HG02870 (cell line): ENCODE measurements at regions not wholly inside any gene's neighbourhood (a gene's known extent, or its start where the extent isn't known, plus 50 kb on each side); places are given as distances from the start of the nearest gene placed in this dataset.

Experiments
- ATAC-seq: cut with Tn5 transposase; IDR thresholded peaks from one replicate; pipeline ENCODE4 v1.9.1; 2021; ENCODE audit warnings: mild to moderate bottlenecking, moderate library complexity; ENCODE audit not compliant: unreplicated experiment

GRCh38 chr13:104855581-104855980 lies 1679.9 kb downstream of the EFNB2 start:
- ATAC-seq = no peak

- ATAC-seq = no peak
Measured at GRCh38 chr13:104854698-104855097, 1680.8 kb downstream of the EFNB2 start.

- ATAC-seq = no peak
Measured at GRCh38 chr13:104854007-104854406, 1681.5 kb downstream of the EFNB2 start.

DNA sequence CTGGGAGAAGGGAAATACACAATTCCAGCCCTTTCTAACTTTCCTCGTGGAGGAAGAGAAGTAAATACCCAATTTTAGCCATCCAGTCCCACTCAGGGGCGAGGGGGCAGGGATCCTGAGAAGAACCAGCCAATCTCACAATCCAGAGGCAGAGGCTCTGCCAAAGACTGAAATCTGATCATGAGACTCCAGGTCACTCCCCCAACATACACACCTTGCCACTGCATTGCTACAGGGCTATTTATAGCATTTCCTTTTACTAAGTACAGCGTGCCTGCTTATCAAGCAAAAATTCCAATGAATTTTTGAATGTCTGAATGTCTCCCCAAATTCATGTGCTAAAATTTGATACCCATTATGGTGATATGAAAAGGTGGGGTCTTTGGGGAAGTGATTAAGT lies 1687.5 kb downstream of the EFNB2 start:
- no peak for ATAC-seq

GRCh38 chr13:104843401-104843800 lies 1692.1 kb downstream of the EFNB2 start:
- no peak for ATAC-seq

DNA sequence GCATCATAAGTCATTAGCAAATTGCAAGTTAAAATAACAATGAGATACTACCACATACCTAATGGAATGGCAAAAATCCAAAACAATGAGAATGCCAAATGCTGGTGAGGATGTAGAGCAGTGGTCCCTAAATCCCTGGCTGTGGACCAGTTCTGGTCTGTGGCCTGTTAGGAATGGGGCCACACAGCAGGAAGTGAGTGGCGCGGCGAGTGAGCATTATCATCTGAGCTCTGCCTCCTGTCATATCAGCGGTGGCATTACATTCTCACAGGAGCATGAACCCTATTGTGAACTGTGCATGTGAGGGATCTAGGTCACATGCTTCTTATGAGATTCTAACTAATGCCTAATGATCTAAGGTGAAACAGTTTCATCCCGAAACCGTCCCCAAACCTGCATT lies 1694.4 kb downstream of the EFNB2 start:
- no peak for ATAC-seq

- no peak for ATAC-seq
Measured at GRCh38 chr13:104837756-104838155, 1697.7 kb downstream of the EFNB2 start.

DNA sequence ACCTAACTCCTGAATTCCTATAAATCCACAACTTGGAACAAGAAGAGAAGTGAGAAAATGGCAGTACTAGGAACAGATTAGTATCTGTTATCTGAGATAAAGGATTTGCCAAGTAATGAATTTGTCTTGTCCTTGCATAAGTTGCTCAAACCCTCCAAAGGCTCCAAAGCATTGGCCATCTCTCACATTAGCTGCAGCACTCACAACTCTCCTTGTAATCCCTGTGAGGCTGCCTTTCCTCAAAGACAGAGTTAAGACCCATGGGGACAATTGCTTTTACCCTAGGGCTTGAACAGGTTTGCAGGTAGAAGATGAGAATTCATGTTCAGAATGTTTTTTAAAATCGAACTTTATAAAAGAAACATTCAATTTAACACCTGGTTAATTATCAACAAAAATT lies 1702.2 kb downstream of the EFNB2 start:
- no peak for ATAC-seq

GRCh38 chr13:104832231-104832630 lies 1703.2 kb downstream of the EFNB2 start:
- ATAC-seq = no peak

DNA sequence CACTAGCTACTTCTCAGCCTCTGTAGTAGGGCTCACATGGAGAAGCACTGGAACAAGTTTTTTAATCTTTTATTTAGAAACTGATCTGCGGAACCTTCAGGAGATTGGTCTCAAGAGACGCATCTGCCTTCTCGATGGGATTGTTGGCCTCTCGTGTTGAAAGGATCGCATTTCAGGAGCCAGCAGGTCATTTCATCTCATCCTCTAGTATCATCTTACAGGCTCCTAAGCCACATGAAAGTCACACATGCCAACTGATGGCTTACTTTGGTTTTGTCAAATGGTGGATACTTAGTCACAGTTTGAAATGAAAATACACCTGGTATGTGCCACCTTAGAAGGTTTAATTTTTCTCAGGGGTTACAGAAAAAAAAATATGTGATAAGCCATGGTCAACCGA lies 1703.6 kb downstream of the EFNB2 start:
- ATAC-seq = no peak

GRCh38 chr13:104823709-104824108 lies 1711.8 kb downstream of the EFNB2 start:
- no peak for ATAC-seq

GRCh38 chr13:104823071-104823470 lies 1712.4 kb downstream of the EFNB2 start:
- no peak for ATAC-seq

GRCh38 chr13:104817271-104817670 lies 1718.2 kb downstream of the EFNB2 start:
- no peak for ATAC-seq

- no peak for ATAC-seq
Measured at GRCh38 chr13:104816726-104817125, 1718.7 kb downstream of the EFNB2 start.

- no peak for ATAC-seq
Measured at GRCh38 chr13:104810242-104810641, 1725.2 kb downstream of the EFNB2 start.

DNA sequence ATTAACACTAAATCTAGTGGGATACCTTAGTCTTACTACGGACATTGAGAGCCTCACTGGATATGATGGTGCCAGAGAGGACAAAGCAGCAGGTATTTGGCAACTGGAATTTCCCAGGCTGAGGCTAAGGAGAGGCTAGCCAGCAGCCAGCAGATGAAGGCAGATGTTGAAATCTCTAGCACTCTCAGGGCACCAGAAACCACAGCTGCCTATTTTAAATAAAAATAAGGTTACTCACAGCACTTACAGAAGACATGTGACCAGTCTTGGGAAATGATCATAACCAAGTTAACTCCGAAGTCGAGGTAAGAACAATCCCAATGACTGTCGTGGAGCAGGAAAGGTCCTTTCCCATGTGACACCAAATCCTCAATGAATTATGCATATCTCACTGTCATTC lies 1726.0 kb downstream of the EFNB2 start:
- ATAC-seq = no peak

- ATAC-seq = no peak
Measured at GRCh38 chr13:104805346-104805745, 1730.1 kb downstream of the EFNB2 start.

DNA sequence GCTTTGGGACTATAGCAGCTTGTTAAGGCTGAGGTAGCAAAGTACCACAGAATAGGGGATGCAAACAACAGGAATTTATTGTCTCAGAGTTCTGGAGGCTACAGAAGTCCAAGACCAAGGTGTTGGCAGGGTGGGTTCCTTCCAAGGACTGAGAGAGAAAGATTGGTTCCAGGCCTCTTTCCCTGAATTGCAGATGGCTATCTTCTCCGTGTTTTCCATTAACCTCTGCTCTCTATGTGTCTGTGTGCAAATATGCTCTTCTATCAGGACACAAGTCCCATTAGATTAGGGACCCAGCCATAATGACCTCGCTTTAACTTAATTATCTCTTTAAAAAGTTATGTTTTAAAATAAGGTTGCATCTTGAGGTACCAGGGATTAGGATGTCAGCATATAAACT lies 1732.9 kb upstream of the SLC10A2 start:
- no peak for ATAC-seq

- no peak for ATAC-seq
Measured at GRCh38 chr13:104798486-104798885, 1732.3 kb upstream of the SLC10A2 start.

GRCh38 chr13:104796581-104796980 lies 1730.4 kb upstream of the SLC10A2 start:
- ATAC-seq = no peak

GRCh38 chr13:104785952-104786351 lies 1719.7 kb upstream of the SLC10A2 start:
- no peak for ATAC-seq

- ATAC-seq = no peak
Measured at GRCh38 chr13:104784891-104785290, 1718.7 kb upstream of the SLC10A2 start.

DNA sequence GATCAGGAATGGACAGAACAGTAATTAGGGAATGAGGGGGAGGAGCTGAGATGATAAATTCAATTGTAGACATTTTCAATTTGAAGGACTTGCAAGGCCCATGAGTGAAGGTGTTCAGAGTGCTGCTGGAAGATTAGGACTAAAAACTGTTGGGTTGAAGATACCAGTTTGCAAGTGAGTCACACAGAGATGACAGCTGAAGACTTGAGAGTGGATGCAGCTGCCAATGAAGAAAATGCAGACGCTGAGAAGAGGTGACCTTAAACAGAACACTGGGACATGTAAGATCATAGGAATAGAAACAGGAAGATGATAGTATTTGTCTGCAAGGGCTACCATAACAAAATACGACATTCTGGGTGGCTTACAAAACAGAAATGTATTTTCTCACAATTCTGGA lies 1716.5 kb upstream of the SLC10A2 start:
- ATAC-seq = no peak
